ENCODE measurements at regions not wholly inside any gene's neighbourhood (a gene's known extent, or its start where the extent isn't known, plus 50 kb on each side); places are given as distances from the start of the nearest gene placed in this dataset.

DNA sequence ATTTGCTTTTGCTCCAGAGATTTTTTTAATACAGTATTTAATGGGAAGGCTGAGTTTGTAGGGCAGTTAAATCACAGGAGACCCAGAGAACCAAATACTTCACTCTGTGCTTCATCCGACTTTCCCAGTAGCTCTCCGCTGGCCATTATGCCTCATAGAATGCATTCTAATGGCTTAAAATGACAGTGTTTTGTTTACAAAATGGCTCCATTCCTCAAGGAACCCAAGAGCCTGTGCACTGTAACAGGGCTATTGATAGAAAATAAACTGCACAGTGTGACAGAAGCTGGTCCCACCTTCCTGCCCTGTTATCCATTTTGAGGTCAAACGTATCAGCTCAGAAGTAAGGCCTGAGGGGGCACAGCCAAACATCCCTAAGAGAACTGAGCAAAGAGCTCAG is 136.5 kb downstream of the RAP2A start:
- 73 to 83% (median 74%) methylated on average over 3 of the region's 3 CpGs for WGBS, 5 donors
- Histone ChIP-seq H3K9me3 (no peaks in the 10 kb centered on the region), H3K36me3 (no peaks in the 10 kb centered on the region), H3K27me3 (replicated peaks in 1 of 7) (peaks cover 0 to 3% (median 0%) of the 10 kb centered on the region in 7 donors), H3K27ac (no peak overlapping the region), H3K4me1 (peaks cover 0 to 22% (median 9%) of the 10 kb centered on the region in 6 donors), H3K4me3 (no peak overlapping the region)
- intact Hi-C loops (cut with DNase I; ENCODE audit: low total_unique reads), result no loop called here
- no peak for DNase-seq
- TF ChIP-seq POLR2AphosphoS5 (IDR thresholded peaks at IDR 0.05) (no peak), POLR2A (IDR thresholded peaks at IDR 0.05) (no peak)
- TF ChIP-seq, protein P1, sequence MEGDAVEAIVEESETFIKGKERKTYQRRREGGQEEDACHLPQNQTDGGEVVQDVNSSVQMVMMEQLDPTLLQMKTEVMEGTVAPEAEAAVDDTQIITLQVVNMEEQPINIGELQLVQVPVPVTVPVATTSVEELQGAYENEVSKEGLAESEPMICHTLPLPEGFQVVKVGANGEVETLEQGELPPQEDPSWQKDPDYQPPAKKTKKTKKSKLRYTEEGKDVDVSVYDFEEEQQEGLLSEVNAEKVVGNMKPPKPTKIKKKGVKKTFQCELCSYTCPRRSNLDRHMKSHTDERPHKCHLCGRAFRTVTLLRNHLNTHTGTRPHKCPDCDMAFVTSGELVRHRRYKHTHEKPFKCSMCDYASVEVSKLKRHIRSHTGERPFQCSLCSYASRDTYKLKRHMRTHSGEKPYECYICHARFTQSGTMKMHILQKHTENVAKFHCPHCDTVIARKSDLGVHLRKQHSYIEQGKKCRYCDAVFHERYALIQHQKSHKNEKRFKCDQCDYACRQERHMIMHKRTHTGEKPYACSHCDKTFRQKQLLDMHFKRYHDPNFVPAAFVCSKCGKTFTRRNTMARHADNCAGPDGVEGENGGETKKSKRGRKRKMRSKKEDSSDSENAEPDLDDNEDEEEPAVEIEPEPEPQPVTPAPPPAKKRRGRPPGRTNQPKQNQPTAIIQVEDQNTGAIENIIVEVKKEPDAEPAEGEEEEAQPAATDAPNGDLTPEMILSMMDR (IDR thresholded peaks at IDR 0.05 in 8 of 11, conservative IDR thresholded peaks at IDR 0.05 in 3 of 11), result no peak

DNA sequence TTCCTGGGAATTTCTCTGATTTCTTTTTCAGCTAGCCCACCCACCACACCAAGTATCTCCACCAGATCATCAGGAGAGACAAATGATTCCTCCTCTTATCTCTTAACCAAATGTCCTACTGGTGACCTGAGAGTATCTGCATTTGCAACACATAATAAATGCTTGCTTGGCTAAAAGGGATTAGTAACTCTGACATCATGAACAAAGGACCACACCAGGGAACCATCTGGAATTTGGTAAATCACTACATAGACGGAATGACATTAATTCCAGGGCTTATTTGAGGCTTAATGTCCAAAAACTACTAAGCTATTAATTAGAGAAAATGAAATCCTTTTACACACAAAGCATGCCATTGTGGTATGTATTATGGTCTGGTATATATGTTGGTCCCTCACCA is 139.0 kb downstream of the RAP2A start:
- WGBS, 5 donors, result 84 to 94% (median 89%) methylated on average over 1 of the region's 1 CpG
- H3K4me3 ChIP-seq, result no peak overlapping the region
- TF ChIP-seq POLR2AphosphoS5 (IDR thresholded peaks at IDR 0.05), result no peak
- no peak for TF ChIP-seq POLR2A (IDR thresholded peaks at IDR 0.05)
- TF ChIP-seq, protein P1 (IDR thresholded peaks at IDR 0.05 in 8 of 11, conservative IDR thresholded peaks at IDR 0.05 in 3 of 11), result no peak
- H3K9me3 ChIP-seq, result no peaks in the 10 kb centered on the region
- intact Hi-C loops (cut with DNase I; ENCODE audit: low total_unique reads), result no loop called here
- no peak for DNase-seq
- H3K27ac ChIP-seq, result no peak overlapping the region
- H3K4me1 ChIP-seq, result peaks cover 0 to 22% (median 9%) of the 10 kb centered on the region in 6 donors
- peaks cover 0 to 3% (median 0%) of the 10 kb centered on the region in 7 donors for H3K27me3 ChIP-seq (replicated peaks in 1 of 7)
- no peaks in the 10 kb centered on the region for H3K36me3 ChIP-seq

DNA sequence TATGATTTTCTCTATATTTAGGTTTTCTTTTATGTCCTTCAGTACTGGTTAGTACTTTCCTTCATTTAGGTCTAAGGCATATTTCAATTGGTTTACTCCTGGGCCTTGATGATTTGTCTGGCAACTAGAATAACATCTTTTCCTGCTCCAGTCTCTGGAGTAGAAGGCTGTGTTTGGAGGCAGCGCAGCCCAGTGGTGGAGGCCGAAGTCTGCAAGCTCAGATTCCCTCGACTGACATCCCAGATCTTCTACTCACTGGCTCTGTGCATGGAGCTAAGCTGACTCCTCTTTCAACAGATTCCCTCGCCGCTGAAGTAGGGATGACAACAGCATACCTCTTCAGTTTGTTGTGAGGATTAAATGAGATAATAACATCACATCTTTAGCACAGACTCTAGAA is 141.0 kb downstream of the RAP2A start:
- Histone ChIP-seq H3K4me1 (peaks cover 0 to 5% (median 0%) of the 10 kb centered on the region in 6 donors), H3K36me3 (no peaks in the 10 kb centered on the region), H3K4me3 (no peak overlapping the region), H3K27ac (no peak overlapping the region), H3K9me3 (no peaks in the 10 kb centered on the region), H3K27me3 (replicated peaks in 1 of 7) (no peaks in the 10 kb centered on the region)
- intact Hi-C loops (cut with DNase I; ENCODE audit: low total_unique reads), result no loop called here
- DNase-seq, result no peak
- WGBS, 5 donors, result 64 to 75% (median 72%) methylated on average over 5 of the region's 5 CpGs
- TF ChIP-seq POLR2AphosphoS5 (IDR thresholded peaks at IDR 0.05) (no peak), POLR2A (IDR thresholded peaks at IDR 0.05) (no peak)
- TF ChIP-seq, protein P1 (IDR thresholded peaks at IDR 0.05 in 8 of 11, conservative IDR thresholded peaks at IDR 0.05 in 3 of 11), result peak in 4 of 11 experiments; percentile 18 to 25 (median 22)

DNA sequence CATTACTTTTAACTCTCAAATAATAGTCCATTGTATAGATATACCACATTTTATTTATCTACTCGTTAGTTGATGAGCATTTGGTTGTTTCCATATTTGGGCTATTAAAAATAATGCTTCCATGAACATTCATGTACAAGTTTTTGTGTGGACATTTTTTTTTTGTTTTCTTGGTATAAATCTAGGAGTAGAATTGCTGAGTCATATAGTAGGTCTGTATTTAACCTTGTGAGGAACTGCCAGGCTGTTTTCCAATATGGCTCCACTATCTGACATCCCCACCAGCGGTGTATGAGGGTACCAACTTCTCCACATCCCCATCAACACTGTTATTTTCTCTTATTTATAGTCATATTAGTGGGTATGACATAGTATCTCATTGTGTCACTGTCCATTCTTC is 143.1 kb downstream of the RAP2A start:
- TF ChIP-seq POLR2A (IDR thresholded peaks at IDR 0.05), result no peak
- no peak for TF ChIP-seq POLR2AphosphoS5 (IDR thresholded peaks at IDR 0.05)
- TF ChIP-seq, protein P1 (IDR thresholded peaks at IDR 0.05 in 8 of 11, conservative IDR thresholded peaks at IDR 0.05 in 3 of 11), result no peak
- Histone ChIP-seq H3K36me3 (no peaks in the 10 kb centered on the region), H3K4me3 (no peak overlapping the region), H3K27me3 (replicated peaks in 1 of 7) (no peaks in the 10 kb centered on the region), H3K4me1 (no peaks in the 10 kb centered on the region), H3K27ac (no peak overlapping the region), H3K9me3 (no peaks in the 10 kb centered on the region)
- WGBS, 5 donors, result 74 to 95% (median 82%) methylated on average over 2 of the region's 2 CpGs
- intact Hi-C loops (cut with DNase I; ENCODE audit: low total_unique reads), result no loop called here
- DNase-seq, result no peak
